Prostate gland (tissue), 2 donors: ENCODE measurements at regions not wholly inside any gene's neighbourhood (a gene's known extent, or its start where the extent isn't known, plus 50 kb on each side); places are given as distances from the start of the nearest gene placed in this dataset.

Experiments used
- POLR2A ChIP-seq: fragments of 450-650 bp; IDR thresholded peaks from one replicate; pipeline ENCODE4 v1.6.1; 2016; ENCODE audit warnings: antibody characterized with exemption, mild to moderate bottlenecking
- POLR2AphosphoS5 ChIP-seq: sonication (generic); formaldehyde crosslinking; IDR thresholded peaks from one replicate; pipeline ENCODE4 v1.6.1; 2017; ENCODE audit warnings: antibody characterized with exemption
- TF ChIP-seq, protein P1 (sequence below), 4 experiments: fragments of 200-600 bp in 2 of 4; fragments of 450-650 bp in 2 of 4; sonication (generic) in 2 of 4; IDR thresholded peaks; 1 replicate in 3 of 4; 2 replicates in 1 of 4; pipeline ENCODE4 v1.5.1; 2016 to 2019; ENCODE audit warnings: antibody characterized with exemption in 4 of 4, mild to moderate bottlenecking in 2 of 4, moderate library complexity in 2 of 4

DNA sequence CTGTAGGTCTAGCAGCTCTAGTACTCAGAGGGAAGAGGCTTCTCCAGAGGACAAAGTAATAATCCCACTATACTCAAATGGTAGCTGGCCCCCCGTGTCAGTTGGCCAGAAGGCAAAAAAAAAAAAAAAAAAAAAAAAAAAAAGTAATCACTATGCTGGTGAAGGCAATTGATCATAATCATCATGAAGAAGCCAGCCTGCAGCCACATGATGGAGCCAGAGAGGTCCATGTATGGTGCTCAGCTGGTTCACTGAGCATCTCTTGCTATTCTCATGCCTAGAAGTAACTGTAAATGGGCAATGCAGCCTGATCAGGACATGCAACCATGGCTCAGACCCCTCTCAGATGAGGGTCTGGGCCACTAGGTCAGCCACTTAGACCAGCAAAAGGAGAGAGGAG, 378.8 kb downstream of the MED13L start:
- TF ChIP-seq, protein P1, sequence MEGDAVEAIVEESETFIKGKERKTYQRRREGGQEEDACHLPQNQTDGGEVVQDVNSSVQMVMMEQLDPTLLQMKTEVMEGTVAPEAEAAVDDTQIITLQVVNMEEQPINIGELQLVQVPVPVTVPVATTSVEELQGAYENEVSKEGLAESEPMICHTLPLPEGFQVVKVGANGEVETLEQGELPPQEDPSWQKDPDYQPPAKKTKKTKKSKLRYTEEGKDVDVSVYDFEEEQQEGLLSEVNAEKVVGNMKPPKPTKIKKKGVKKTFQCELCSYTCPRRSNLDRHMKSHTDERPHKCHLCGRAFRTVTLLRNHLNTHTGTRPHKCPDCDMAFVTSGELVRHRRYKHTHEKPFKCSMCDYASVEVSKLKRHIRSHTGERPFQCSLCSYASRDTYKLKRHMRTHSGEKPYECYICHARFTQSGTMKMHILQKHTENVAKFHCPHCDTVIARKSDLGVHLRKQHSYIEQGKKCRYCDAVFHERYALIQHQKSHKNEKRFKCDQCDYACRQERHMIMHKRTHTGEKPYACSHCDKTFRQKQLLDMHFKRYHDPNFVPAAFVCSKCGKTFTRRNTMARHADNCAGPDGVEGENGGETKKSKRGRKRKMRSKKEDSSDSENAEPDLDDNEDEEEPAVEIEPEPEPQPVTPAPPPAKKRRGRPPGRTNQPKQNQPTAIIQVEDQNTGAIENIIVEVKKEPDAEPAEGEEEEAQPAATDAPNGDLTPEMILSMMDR (IDR thresholded peaks at IDR 0.05), result no peak
- no peak for TF ChIP-seq POLR2AphosphoS5
- TF ChIP-seq POLR2A, result no peak
